ENCODE measurements at regions not wholly inside any gene's neighbourhood (a gene's known extent, or its start where the extent isn't known, plus 50 kb on each side); places are given as distances from the start of the nearest gene placed in this dataset.

DNA sequence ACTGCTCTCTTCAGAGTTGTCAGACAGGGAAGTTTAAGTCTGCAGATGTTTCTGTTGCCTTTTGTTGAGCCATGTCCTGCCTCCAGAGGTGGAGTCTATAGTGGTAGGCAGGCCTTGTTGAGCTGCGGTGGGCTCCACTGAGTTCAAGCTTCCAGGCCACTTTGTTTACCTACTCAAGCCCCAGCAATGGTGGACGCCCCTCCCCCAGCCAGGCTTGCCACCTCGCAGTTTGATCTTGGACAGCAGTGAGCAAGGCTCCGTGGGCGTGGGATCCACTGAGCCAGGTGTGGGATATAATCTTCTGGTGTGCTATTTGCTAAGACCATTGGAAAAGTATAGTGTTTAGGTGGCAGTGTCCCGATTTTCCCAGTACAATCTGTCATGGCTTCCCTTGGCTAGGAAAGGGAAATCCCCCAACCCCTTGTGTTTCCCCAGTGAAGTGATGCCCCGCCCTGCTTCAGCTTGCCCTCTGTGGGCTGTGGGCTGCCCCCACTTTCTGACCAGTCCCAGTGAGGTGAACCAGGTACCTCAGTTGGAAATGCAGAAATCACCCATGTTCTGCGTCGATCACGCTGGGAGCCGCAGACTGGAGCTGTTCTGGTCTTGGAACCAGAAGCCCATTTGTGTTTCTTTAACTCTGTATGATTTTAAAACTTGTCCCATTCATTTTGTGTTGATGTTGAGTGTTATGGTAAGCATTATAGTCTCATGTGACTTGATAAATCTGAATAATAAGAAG is 89.2 kb upstream of the CALCR start:
- TF ChIP-seq CTCF (IDR thresholded peaks at IDR 0.05) (no peak), POLR2A (IDR thresholded peaks at IDR 0.05) (no peak)

Measured in heart left ventricle (tissue), 13 donors.